Peyer's patch (tissue), 4 donors: ENCODE measurements at regions not wholly inside any gene's neighbourhood (a gene's known extent, or its start where the extent isn't known, plus 50 kb on each side); places are given as distances from the start of the nearest gene placed in this dataset.

Experiments used
- DNase-seq, 3 donors: peaks; one replicate each; pipeline ENCODE4 v3.0.0-alpha.2; 2017 to 2019
- H3K27ac ChIP-seq, 4 donors: fragments of 200-600 bp; sonication (generic); one replicate each; pipeline ENCODE4 v1.5.1; 2016 to 2019
- H3K27me3 ChIP-seq, 2 donors: fragments of 200-600 bp; sonication (generic); one replicate each; pipeline ENCODE4 v1.5.1; 2019
- H3K36me3 ChIP-seq, 3 donors: fragments of 200-600 bp; sonication (generic); one replicate each; pipeline ENCODE4 v1.5.1; 2016 to 2019
- H3K4me1 ChIP-seq, 4 donors: fragments of 200-600 bp; sonication (generic); one replicate each; pipeline ENCODE4 v1.5.1; 2016 to 2019
- H3K4me3 ChIP-seq, 4 donors: fragments of 200-600 bp; sonication (generic); 1 replicate in 3 of 4; 2 replicates in 1 of 4; pipeline ENCODE4 v1.5.1; 2016 to 2019; ENCODE audit warnings: mild to moderate bottlenecking in 1 of 4
- H3K9me3 ChIP-seq, 4 donors: fragments of 200-600 bp; sonication (generic); one replicate each; pipeline ENCODE4 v1.5.1; 2016 to 2019; ENCODE audit warnings: mild to moderate bottlenecking in 1 of 4
- POLR2A ChIP-seq, 2 donors: fragments of 450-650 bp; IDR thresholded peaks; one replicate each; pipeline ENCODE4 v1.5.1; 2017; ENCODE audit warnings: antibody characterized with exemption in 2 of 2, mild to moderate bottlenecking in 2 of 2, moderate library complexity in 2 of 2
- TF ChIP-seq, protein P1 (sequence below), 6 experiments: fragments of 450-650 bp in 4 of 6; fragments of 200-600 bp in 2 of 6; sonication (generic) in 1 of 6; IDR thresholded peaks; one replicate each; pipeline ENCODE4 v1.5.1; 2017 to 2019; ENCODE audit warnings: antibody characterized with exemption in 6 of 6, mild to moderate bottlenecking in 3 of 6, moderate library complexity in 1 of 6

DNA sequence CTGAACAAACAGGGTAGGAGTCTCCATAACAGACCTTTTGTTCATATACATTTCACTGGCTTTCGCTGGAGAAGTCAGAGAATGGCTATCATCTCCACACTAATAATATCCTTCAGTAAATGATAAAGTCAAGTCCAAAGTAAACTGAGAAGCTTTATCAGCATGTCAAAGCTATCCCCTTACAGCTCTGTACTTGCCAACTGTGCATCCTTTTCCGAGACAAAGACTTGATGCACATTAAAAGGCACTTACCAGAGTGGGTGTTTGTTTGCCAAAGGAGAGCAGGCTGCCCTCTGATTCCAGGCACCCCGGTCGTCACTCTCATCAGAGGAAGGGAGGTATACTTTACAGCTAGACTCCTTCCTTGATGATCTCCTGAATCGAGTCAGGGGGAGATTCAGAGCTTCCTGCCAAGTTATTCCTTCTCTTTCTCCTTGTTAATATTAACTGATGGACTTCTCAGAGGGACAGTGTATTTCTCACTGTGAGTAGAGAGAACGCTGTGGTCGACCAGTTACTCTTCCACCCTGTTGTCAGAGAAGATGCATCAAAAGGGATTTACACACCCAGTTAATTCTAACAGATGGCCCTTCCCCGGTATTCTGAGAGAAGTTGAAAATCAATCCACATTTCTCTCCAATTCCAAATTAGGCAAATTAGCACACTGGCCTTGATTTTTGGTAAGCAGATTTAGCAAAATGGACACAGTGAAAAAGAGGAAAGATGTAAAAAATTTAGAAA lies 504.7 kb upstream of the NR2F2 start:
- no peaks in the 10 kb centered on the region for H3K36me3 ChIP-seq
- no peaks in the 10 kb centered on the region for H3K27me3 ChIP-seq
- no peaks in the 10 kb centered on the region for H3K9me3 ChIP-seq
- TF ChIP-seq POLR2A (IDR thresholded peaks at IDR 0.05): no peak
- TF ChIP-seq, protein P1, sequence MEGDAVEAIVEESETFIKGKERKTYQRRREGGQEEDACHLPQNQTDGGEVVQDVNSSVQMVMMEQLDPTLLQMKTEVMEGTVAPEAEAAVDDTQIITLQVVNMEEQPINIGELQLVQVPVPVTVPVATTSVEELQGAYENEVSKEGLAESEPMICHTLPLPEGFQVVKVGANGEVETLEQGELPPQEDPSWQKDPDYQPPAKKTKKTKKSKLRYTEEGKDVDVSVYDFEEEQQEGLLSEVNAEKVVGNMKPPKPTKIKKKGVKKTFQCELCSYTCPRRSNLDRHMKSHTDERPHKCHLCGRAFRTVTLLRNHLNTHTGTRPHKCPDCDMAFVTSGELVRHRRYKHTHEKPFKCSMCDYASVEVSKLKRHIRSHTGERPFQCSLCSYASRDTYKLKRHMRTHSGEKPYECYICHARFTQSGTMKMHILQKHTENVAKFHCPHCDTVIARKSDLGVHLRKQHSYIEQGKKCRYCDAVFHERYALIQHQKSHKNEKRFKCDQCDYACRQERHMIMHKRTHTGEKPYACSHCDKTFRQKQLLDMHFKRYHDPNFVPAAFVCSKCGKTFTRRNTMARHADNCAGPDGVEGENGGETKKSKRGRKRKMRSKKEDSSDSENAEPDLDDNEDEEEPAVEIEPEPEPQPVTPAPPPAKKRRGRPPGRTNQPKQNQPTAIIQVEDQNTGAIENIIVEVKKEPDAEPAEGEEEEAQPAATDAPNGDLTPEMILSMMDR (IDR thresholded peaks at IDR 0.05): no peak
- H3K27ac ChIP-seq: no peak overlapping the region
- H3K4me1 ChIP-seq: no peaks in the 10 kb centered on the region
- no peak for DNase-seq
- no peak overlapping the region for H3K4me3 ChIP-seq

- no peak overlapping the region for H3K4me3 ChIP-seq
- H3K27me3 ChIP-seq: no peaks in the 10 kb centered on the region
- H3K27ac ChIP-seq: no peak overlapping the region
- no peak for DNase-seq
- no peaks in the 10 kb centered on the region for H3K4me1 ChIP-seq
- H3K9me3 ChIP-seq: no peaks in the 10 kb centered on the region
- no peaks in the 10 kb centered on the region for H3K36me3 ChIP-seq
- TF ChIP-seq POLR2A (IDR thresholded peaks at IDR 0.05): no peak
- TF ChIP-seq, protein P1 (IDR thresholded peaks at IDR 0.05): peak in 1 of 6 experiments; percentile 7
Measured at GRCh38 chr15:95826412-95827195, 503.9 kb upstream of the NR2F2 start.

GRCh38 chr15:95829062-95829461 lies 501.4 kb upstream of the NR2F2 start:
- TF ChIP-seq, protein P1 (IDR thresholded peaks at IDR 0.05): no peak
- TF ChIP-seq POLR2A (IDR thresholded peaks at IDR 0.05): no peak
- H3K9me3 ChIP-seq: no peaks in the 10 kb centered on the region

GRCh38 chr15:95830281-95830680 lies 500.2 kb upstream of the NR2F2 start:
- no peak overlapping the region for H3K27ac ChIP-seq
- no peaks in the 10 kb centered on the region for H3K27me3 ChIP-seq
- H3K4me3 ChIP-seq: no peak overlapping the region
- H3K9me3 ChIP-seq: no peaks in the 10 kb centered on the region
- no peak for TF ChIP-seq POLR2A (IDR thresholded peaks at IDR 0.05)
- TF ChIP-seq, protein P1 (IDR thresholded peaks at IDR 0.05): no peak
- DNase-seq: no peak
- H3K36me3 ChIP-seq: no peaks in the 10 kb centered on the region
- no peaks in the 10 kb centered on the region for H3K4me1 ChIP-seq

More at GRCh38 chr15:95829062-95829461, 501.4 kb upstream of the NR2F2 start:
- no peaks in the 10 kb centered on the region for H3K4me1 ChIP-seq
- no peak overlapping the region for H3K4me3 ChIP-seq
- no peak overlapping the region for H3K27ac ChIP-seq
- H3K27me3 ChIP-seq: no peaks in the 10 kb centered on the region
- no peaks in the 10 kb centered on the region for H3K36me3 ChIP-seq
- DNase-seq: no peak

DNA sequence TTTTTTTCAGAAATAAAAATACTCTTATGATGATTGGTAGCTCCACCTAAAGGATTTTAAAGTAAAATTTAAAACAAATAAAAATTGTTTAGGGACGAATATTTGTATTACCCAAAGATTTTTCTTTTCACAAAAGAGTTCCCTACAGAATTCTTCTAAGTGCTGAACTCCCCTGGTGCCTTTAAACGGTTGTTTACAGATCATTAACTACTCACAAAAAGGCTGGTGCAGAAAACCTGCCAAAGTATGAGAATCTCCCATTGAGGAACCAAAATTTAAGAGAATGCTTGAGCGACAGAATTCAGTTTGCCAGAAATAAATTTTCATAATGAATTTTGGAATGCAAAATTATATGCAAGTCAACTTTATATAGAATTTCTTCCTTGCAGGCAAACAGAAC lies 497.8 kb upstream of the NR2F2 start:
- no peak for DNase-seq
- H3K27ac ChIP-seq: no peak overlapping the region
- H3K4me3 ChIP-seq: no peak overlapping the region
- no peaks in the 10 kb centered on the region for H3K36me3 ChIP-seq
- H3K9me3 ChIP-seq: no peaks in the 10 kb centered on the region
- TF ChIP-seq, protein P1 (IDR thresholded peaks at IDR 0.05): no peak
- no peak for TF ChIP-seq POLR2A (IDR thresholded peaks at IDR 0.05)
- no peaks in the 10 kb centered on the region for H3K4me1 ChIP-seq
- H3K27me3 ChIP-seq: no peaks in the 10 kb centered on the region
